ENCODE measurements at regions not wholly inside any gene's neighbourhood (a gene's known extent, or its start where the extent isn't known, plus 50 kb on each side); places are given as distances from the start of the nearest gene placed in this dataset.

DNA sequence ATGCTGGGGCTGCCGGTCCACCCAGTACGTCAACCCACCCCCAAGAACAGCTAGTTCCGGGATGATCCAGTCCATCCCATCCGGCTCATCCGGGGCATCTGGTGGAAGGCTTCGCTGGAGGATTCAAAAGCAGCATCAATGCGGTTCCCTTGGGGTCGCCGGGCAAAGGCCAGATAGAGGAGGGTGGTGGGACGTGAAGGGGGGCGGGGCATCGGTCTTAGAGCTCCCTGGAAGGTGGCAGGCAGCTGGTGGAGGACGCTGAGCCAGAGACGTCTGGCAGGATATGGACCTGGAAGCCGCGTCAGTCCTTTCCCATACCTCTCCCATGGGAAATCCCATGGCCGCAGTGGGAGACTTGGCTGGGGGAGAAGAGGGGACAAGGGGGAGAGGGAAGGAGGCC is 1500.8 kb upstream of the DEFB115 start:
- no peak for TF ChIP-seq POLR2A (IDR thresholded peaks at IDR 0.05)
- TF ChIP-seq, protein P1, sequence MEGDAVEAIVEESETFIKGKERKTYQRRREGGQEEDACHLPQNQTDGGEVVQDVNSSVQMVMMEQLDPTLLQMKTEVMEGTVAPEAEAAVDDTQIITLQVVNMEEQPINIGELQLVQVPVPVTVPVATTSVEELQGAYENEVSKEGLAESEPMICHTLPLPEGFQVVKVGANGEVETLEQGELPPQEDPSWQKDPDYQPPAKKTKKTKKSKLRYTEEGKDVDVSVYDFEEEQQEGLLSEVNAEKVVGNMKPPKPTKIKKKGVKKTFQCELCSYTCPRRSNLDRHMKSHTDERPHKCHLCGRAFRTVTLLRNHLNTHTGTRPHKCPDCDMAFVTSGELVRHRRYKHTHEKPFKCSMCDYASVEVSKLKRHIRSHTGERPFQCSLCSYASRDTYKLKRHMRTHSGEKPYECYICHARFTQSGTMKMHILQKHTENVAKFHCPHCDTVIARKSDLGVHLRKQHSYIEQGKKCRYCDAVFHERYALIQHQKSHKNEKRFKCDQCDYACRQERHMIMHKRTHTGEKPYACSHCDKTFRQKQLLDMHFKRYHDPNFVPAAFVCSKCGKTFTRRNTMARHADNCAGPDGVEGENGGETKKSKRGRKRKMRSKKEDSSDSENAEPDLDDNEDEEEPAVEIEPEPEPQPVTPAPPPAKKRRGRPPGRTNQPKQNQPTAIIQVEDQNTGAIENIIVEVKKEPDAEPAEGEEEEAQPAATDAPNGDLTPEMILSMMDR (IDR thresholded peaks at IDR 0.05): no peak

Data from lower leg skin (tissue), 3 donors.